ENCODE measurements at regions not wholly inside any gene's neighbourhood (a gene's known extent, or its start where the extent isn't known, plus 50 kb on each side); places are given as distances from the start of the nearest gene placed in this dataset.
"Not testable (repeated sequence)": the region's sequence is repeated elsewhere in the genome, so short reads cannot be mapped to it uniquely, and the experiment has no call there.

DNA sequence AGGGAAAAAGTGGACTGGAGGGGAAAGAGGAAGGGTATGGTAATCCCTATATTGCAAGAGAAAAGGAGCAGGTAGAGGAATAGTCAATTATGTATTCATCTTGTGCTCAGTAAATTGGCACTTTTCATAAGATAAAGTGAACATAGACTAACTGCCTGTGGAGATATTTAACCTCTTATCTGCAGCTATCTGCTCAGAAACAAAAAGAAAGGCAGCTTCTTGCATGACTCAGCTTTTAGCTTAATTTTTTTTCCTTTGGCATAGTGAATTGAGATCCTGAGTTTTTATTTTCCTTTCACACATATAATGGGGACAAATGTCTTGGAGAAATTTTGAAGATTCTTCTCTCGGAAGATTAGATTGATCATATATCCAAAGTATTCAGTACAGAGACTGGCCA lies 127.6 kb upstream of the F3 start:
- Histone ChIP-seq H3K4me1 (ENCODE audit: control insufficient read depth, insufficient read depth, low read length) (peaks cover 6% of the 10 kb centered on the region), H3K27me3 (replicated peaks; ENCODE audit: control insufficient read depth, insufficient read depth, low read length) (no peaks in the 10 kb centered on the region), H3K4me3 (ENCODE audit: low read length) (no peak overlapping the region), H3K9me3 (ENCODE audit: control insufficient read depth, low read length) (no peaks in the 10 kb centered on the region), H3K36me3 (ENCODE audit: control insufficient read depth, insufficient read depth, low read length, severe bottlenecking) (no peaks in the 10 kb centered on the region), H3K9ac (ENCODE audit: low read length) (no peak overlapping the region)
- peak; percentile 28 for DNase-seq (ENCODE audit: low read depth)

DNA sequence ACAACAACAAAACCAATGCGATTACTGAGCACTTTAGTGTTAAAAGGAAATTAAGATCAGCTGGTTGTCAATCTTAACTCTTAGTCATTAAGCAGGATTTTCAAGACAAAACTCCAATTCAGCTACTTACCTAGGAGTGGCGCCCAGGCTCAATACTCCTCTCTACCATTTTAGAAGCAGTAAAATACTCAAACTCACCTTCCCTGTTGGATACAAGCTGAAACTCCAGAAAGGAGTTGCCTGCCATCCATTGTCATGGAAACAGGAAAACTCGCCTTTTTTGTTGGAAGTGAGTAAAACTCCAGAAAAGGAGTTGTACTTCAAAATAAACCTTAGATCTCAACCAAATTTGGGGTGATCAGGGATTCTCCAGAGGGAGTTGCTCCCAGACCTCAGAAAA lies 127.0 kb upstream of the F3 start:
- no peak for DNase-seq (ENCODE audit: low read depth)

DNA sequence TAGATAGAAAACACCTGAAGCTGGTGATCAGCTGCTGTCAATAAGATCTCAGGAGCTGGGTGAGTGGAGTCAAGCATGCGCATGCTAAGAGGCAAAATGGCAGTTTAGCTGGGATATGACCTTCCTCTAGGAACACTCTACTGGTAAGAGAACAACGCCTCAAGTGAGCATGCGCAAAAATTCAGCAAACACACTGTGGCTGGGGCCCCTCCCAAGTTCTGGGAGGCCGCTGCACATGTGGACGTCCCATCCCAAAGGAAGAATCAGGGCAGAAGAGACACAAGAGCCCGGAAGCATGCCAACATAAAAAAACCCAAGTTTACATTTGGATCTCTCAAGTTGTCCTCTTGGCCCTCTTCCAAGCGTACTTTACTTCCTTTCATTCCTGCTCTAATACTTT lies 126.3 kb upstream of the F3 start:
- Histone ChIP-seq H3K4me1 (ENCODE audit: control insufficient read depth, insufficient read depth, low read length) (peaks cover 6% of the 10 kb centered on the region), H3K27me3 (replicated peaks; ENCODE audit: control insufficient read depth, insufficient read depth, low read length) (no peaks in the 10 kb centered on the region), H3K9me3 (ENCODE audit: control insufficient read depth, low read length) (no peaks in the 10 kb centered on the region), H3K36me3 (ENCODE audit: control insufficient read depth, insufficient read depth, low read length, severe bottlenecking) (no peaks in the 10 kb centered on the region), H3K9ac (ENCODE audit: low read length) (no peak overlapping the region), H3K4me3 (ENCODE audit: low read length) (no peak overlapping the region)
- DNase-seq (ENCODE audit: low read depth) = no peak

More for the DNA sequence above, 127.0 kb upstream of the F3 start:
- no peaks in the 10 kb centered on the region for H3K9me3 ChIP-seq (ENCODE audit: control insufficient read depth, low read length)
- H3K9ac ChIP-seq (ENCODE audit: low read length) = no peak overlapping the region
- no peak overlapping the region for H3K4me3 ChIP-seq (ENCODE audit: low read length)
- H3K27me3 ChIP-seq (replicated peaks; ENCODE audit: control insufficient read depth, insufficient read depth, low read length) = no peaks in the 10 kb centered on the region
- H3K36me3 ChIP-seq (ENCODE audit: control insufficient read depth, insufficient read depth, low read length, severe bottlenecking) = no peaks in the 10 kb centered on the region
- H3K4me1 ChIP-seq (ENCODE audit: control insufficient read depth, insufficient read depth, low read length) = peaks cover 6% of the 10 kb centered on the region

DNA sequence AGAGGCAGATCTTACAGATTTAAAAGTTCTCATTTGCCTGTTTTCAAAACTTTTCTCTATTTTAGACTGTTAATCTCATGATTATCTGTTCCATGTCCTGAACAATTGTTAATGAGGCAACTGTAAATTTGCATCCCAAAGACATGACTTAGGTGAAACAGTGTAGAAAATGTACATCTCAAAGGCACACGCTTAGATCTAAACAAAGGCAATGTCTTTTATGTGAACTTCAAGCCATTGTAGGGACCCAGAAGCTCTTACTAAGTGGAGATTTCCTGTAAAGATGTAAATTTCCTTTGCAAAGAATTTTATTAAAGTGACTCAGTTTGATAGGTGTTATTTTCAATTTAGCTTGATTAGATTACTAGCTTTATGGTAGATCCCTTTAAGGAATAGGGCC lies 125.2 kb upstream of the F3 start:
- Histone ChIP-seq H3K27me3 (replicated peaks; ENCODE audit: control insufficient read depth, insufficient read depth, low read length) (no peaks in the 10 kb centered on the region), H3K9ac (ENCODE audit: low read length) (no peak overlapping the region), H3K4me1 (ENCODE audit: control insufficient read depth, insufficient read depth, low read length) (peaks cover 6% of the 10 kb centered on the region), H3K36me3 (ENCODE audit: control insufficient read depth, insufficient read depth, low read length, severe bottlenecking) (no peaks in the 10 kb centered on the region), H3K9me3 (ENCODE audit: control insufficient read depth, low read length) (no peaks in the 10 kb centered on the region), H3K4me3 (ENCODE audit: low read length) (no peak overlapping the region)
- no peak for DNase-seq (ENCODE audit: low read depth)

DNA sequence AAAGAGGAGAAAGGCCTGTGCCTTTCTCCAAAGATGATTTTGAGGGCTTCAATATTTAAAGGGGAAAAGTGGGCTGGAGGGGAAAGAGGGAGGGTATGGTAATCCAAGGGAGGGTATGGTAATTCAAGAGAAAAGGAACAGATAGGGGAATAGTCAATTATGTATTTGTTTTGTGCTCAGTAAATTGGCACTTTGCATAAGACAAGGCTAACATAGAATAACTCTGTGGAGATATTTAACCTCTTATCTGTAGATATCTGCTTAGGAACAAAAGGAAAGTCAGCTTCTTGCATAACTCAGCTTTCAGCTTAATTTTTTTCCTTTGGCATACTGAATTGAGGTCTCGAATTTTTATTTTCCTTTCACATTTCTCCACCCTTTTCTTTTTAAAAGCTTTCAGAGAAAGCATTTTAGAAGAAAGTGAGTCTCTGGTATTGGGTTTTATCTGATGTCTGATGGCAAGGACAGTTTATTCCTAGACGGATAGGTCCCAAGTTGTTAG lies 119.9 kb upstream of the F3 start:
- H3K27me3 ChIP-seq (replicated peaks; ENCODE audit: control insufficient read depth, insufficient read depth, low read length) = no peaks in the 10 kb centered on the region
- H3K4me1 ChIP-seq (ENCODE audit: control insufficient read depth, insufficient read depth, low read length) = peaks cover 18% of the 10 kb centered on the region
- DNase-seq (ENCODE audit: low read depth) = peak; percentile 11
- H3K36me3 ChIP-seq (ENCODE audit: control insufficient read depth, insufficient read depth, low read length, severe bottlenecking) = no peaks in the 10 kb centered on the region
- no peaks in the 10 kb centered on the region for H3K9me3 ChIP-seq (ENCODE audit: control insufficient read depth, low read length)
- H3K9ac ChIP-seq (ENCODE audit: low read length) = no peak overlapping the region
- H3K4me3 ChIP-seq (ENCODE audit: low read length) = no peak overlapping the region

DNA sequence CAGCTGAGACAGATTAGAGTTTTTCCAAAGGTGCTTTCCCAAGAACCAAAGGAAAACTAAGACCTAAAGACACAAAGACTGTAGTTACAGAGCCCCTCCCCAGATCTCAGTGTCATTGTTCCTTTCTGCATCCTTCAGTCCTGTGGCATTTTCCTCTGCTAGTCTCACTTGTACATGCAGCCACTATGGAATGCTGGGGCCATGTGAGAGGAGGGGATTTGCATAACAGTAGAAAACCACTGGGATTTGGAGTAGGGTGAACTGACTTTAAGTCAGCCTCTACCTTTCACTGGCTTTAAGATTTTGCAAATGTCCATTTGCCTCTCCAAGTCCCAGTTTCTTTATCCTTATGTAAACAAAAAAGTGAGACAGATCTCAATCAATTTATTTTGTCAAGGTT lies 119.4 kb upstream of the F3 start:
- Histone ChIP-seq H3K4me1 (ENCODE audit: control insufficient read depth, insufficient read depth, low read length) (peaks cover 18% of the 10 kb centered on the region), H3K36me3 (ENCODE audit: control insufficient read depth, insufficient read depth, low read length, severe bottlenecking) (no peaks in the 10 kb centered on the region), H3K27me3 (replicated peaks; ENCODE audit: control insufficient read depth, insufficient read depth, low read length) (no peaks in the 10 kb centered on the region), H3K9ac (ENCODE audit: low read length) (no peak overlapping the region), H3K9me3 (ENCODE audit: control insufficient read depth, low read length) (no peaks in the 10 kb centered on the region), H3K4me3 (ENCODE audit: low read length) (no peak overlapping the region)
- DNase-seq (ENCODE audit: low read depth) = peak; percentile 52

DNA sequence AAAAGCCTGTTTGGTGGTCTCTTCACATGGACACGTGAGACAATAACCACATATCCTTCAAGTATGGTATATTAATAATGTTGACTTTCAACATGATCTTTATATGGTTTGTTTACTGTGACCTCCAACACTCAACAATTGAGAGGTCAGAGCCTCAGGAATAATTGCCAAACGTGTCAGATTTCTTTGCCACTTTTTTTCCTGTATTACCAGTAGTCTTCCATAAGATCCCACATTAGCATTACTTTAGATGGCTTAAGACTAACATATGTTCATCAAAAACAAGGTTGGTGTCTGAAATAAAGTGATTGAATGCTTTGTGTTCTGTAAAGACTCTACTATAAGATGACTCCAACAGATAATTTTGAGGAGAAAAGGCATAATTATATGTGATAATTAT lies 118.7 kb upstream of the F3 start:
- Histone ChIP-seq H3K27me3 (replicated peaks; ENCODE audit: control insufficient read depth, insufficient read depth, low read length) (no peaks in the 10 kb centered on the region), H3K4me3 (ENCODE audit: low read length) (no peak overlapping the region)

DNA sequence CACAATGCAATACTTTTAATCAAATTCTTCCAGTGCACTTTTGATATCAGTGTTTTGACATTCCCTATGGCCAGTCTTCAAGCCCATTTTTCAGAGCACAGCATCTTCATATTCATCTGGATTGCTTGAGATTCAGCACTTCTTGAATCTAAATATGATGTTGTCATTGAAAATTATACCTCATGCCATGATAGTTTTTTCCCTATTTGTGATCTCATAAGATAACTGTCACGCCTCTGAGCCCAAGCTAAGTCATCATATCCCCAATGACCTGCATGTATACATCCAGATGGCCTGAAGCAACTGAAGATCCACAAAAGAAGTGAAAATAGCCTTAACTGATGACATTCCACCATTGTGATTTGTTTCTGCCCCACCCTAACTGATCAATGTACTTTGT lies 117.6 kb upstream of the F3 start:
- peaks cover 18% of the 10 kb centered on the region for H3K4me1 ChIP-seq (ENCODE audit: control insufficient read depth, insufficient read depth, low read length)
- H3K4me3 ChIP-seq (ENCODE audit: low read length); DNase-seq (ENCODE audit: low read depth); H3K9me3 ChIP-seq (ENCODE audit: control insufficient read depth, low read length); H3K27me3 ChIP-seq (replicated peaks; ENCODE audit: control insufficient read depth, insufficient read depth, low read length); H3K36me3 ChIP-seq (ENCODE audit: control insufficient read depth, insufficient read depth, low read length, severe bottlenecking); H3K9ac ChIP-seq (ENCODE audit: low read length): not testable (repeated sequence)

More for the DNA sequence above, 118.7 kb upstream of the F3 start:
- no peak for DNase-seq (ENCODE audit: low read depth)
- H3K4me1 ChIP-seq (ENCODE audit: control insufficient read depth, insufficient read depth, low read length) = peaks cover 18% of the 10 kb centered on the region
- H3K9ac ChIP-seq (ENCODE audit: low read length) = no peak overlapping the region
- H3K9me3 ChIP-seq (ENCODE audit: control insufficient read depth, low read length) = no peaks in the 10 kb centered on the region
- no peaks in the 10 kb centered on the region for H3K36me3 ChIP-seq (ENCODE audit: control insufficient read depth, insufficient read depth, low read length, severe bottlenecking)

DNA sequence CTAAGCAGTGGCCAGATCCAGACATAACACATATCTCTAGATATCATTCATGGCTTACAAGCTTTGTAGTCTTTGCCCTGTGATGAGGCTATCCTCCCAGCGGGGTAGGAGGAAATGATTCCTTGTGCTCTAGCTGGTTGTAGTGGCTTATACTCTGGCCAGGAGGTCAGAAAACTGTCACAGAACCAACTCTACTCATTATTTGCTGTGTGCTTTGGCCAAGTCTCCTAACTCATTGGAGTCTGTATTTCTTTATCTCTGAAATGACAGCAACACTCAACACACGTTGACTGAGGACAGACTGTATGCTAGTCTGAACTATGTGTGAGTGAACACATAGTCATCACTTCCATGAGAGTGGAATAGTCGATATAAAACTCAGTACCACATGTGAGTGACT lies 116.7 kb upstream of the F3 start:
- Histone ChIP-seq H3K4me1 (ENCODE audit: control insufficient read depth, insufficient read depth, low read length) (peaks cover 18% of the 10 kb centered on the region), H3K9me3 (ENCODE audit: control insufficient read depth, low read length) (no peaks in the 10 kb centered on the region), H3K9ac (ENCODE audit: low read length) (no peak overlapping the region), H3K36me3 (ENCODE audit: control insufficient read depth, insufficient read depth, low read length, severe bottlenecking) (no peaks in the 10 kb centered on the region), H3K27me3 (replicated peaks; ENCODE audit: control insufficient read depth, insufficient read depth, low read length) (no peaks in the 10 kb centered on the region), H3K4me3 (ENCODE audit: low read length) (no peak overlapping the region)
- DNase-seq (ENCODE audit: low read depth) = no peak

DNA sequence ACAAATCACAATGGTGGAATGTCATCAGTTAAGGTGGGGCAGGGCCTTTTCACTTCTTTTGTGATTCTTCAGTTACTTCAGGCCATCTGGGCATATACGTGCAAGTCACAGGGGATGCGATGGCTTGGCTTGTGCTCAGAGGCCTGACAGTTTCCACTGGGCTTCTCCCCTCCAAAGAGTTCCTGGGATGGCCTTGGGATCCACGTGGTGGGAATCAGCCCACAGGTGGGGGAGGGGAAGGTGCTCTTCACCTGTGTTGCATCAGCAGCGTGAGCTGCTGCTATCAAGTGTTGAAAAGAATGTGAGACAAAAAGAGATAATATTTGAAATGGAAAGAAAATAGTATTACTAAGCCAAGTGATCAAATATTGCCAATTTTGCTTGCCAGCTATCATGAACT lies 116.2 kb upstream of the F3 start:
- not testable (repeated sequence) for DNase-seq (ENCODE audit: low read depth); H3K4me3 ChIP-seq (ENCODE audit: low read length); H3K9ac ChIP-seq (ENCODE audit: low read length); H3K27me3 ChIP-seq (replicated peaks; ENCODE audit: control insufficient read depth, insufficient read depth, low read length); H3K9me3 ChIP-seq (ENCODE audit: control insufficient read depth, low read length); H3K36me3 ChIP-seq (ENCODE audit: control insufficient read depth, insufficient read depth, low read length, severe bottlenecking)
- H3K4me1 ChIP-seq (ENCODE audit: control insufficient read depth, insufficient read depth, low read length) = peaks cover 18% of the 10 kb centered on the region

DNA sequence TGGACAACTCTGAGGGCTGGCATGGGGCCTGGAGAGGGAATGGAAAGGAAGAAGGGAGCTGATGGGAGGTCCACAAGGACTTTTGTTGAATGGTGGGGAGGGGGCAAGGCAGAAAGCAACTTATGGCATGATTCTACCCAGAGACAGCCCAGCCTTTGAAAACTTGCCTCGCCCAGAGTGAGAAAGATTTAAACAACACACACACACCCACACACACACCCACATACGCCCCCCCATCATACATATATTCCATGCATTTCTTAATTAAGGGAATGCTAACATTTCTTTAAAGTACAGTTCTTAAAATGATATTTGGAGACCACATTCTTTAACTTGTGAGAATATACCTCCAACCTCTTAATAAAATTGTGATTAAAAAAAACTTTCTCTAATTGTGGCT lies 115.4 kb upstream of the F3 start:
- Histone ChIP-seq H3K4me3 (ENCODE audit: low read length) (no peak overlapping the region), H3K27me3 (replicated peaks; ENCODE audit: control insufficient read depth, insufficient read depth, low read length) (no peaks in the 10 kb centered on the region), H3K36me3 (ENCODE audit: control insufficient read depth, insufficient read depth, low read length, severe bottlenecking) (no peaks in the 10 kb centered on the region), H3K9ac (ENCODE audit: low read length) (no peak overlapping the region), H3K9me3 (ENCODE audit: control insufficient read depth, low read length) (no peaks in the 10 kb centered on the region), H3K4me1 (ENCODE audit: control insufficient read depth, insufficient read depth, low read length) (peaks cover 18% of the 10 kb centered on the region)
- no peak for DNase-seq (ENCODE audit: low read depth)

DNA sequence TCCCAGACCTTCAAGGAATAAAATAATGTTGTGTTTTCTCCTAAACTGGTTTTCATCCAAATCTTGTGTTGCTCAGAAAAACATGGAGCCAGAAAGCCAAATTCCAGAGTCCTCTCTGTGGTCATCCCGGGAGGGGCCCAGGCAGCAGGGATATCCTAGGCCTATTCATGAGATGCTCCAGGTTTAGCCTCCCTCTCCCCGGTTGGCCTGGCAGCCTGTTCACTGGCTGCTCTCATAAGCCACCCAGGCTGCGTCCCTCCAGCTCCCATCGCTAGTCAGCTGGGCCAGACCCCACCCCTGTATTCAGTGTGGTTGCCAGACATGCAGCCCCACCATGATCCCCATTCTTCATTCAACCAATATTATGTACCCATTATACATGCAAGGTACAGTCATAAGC lies 113.4 kb upstream of the F3 start:
- Histone ChIP-seq H3K27me3 (replicated peaks; ENCODE audit: control insufficient read depth, insufficient read depth, low read length) (no peaks in the 10 kb centered on the region), H3K4me1 (ENCODE audit: control insufficient read depth, insufficient read depth, low read length) (peaks cover 7% of the 10 kb centered on the region), H3K4me3 (ENCODE audit: low read length) (no peak overlapping the region), H3K9me3 (ENCODE audit: control insufficient read depth, low read length) (no peaks in the 10 kb centered on the region), H3K9ac (ENCODE audit: low read length) (no peak overlapping the region), H3K36me3 (ENCODE audit: control insufficient read depth, insufficient read depth, low read length, severe bottlenecking) (no peaks in the 10 kb centered on the region)
- DNase-seq (ENCODE audit: low read depth) = no peak

All from adipocyte (in vitro differentiated cells).